Esophagus muscularis mucosa (tissue), 3 donors: ENCODE measurements at regions not wholly inside any gene's neighbourhood (a gene's known extent, or its start where the extent isn't known, plus 50 kb on each side); places are given as distances from the start of the nearest gene placed in this dataset.

Experiments used
- POLR2A ChIP-seq: fragments of 450-650 bp; IDR thresholded peaks from one replicate; pipeline ENCODE4 v1.6.1; 2017; ENCODE audit warnings: antibody characterized with exemption, moderate library complexity, mild to moderate bottlenecking, low read depth
- TF ChIP-seq, protein P1 (sequence below), 3 experiments: fragments of 200-600 bp in 2 of 3; fragments of 450-650 bp in 1 of 3; sonication (generic) in 2 of 3; IDR thresholded peaks; one replicate each; pipeline ENCODE4 v1.5.1; 2017 to 2019; ENCODE audit warnings: antibody characterized with exemption in 3 of 3, mild to moderate bottlenecking in 2 of 3, moderate library complexity in 1 of 3

DNA sequence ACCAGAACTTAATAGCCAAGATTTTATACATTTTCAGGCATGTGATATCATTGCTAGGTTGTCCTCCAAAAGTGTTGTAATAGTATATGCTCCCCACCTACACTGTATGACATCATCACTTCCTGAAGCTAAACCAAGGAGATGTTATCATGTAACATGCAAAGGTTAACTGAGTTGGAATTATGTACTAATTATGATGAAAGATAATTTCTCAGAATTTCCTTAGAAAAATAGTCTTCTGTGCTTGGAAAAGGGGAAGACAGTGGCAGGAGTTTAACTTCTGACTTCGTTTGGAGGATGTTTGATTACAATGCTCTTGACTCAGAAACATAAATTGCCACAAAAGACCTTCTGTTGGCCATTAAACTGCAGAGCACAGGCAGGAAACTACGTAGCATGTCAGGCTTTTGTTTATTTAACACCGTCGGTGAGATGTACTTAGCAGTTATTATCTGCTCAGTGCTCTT, 83.6 kb upstream of the GUCY1A1 start:
- TF ChIP-seq, protein P1, sequence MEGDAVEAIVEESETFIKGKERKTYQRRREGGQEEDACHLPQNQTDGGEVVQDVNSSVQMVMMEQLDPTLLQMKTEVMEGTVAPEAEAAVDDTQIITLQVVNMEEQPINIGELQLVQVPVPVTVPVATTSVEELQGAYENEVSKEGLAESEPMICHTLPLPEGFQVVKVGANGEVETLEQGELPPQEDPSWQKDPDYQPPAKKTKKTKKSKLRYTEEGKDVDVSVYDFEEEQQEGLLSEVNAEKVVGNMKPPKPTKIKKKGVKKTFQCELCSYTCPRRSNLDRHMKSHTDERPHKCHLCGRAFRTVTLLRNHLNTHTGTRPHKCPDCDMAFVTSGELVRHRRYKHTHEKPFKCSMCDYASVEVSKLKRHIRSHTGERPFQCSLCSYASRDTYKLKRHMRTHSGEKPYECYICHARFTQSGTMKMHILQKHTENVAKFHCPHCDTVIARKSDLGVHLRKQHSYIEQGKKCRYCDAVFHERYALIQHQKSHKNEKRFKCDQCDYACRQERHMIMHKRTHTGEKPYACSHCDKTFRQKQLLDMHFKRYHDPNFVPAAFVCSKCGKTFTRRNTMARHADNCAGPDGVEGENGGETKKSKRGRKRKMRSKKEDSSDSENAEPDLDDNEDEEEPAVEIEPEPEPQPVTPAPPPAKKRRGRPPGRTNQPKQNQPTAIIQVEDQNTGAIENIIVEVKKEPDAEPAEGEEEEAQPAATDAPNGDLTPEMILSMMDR (IDR thresholded peaks at IDR 0.05): no peak
- no peak for TF ChIP-seq POLR2A
